ENCODE measurements at regions not wholly inside any gene's neighbourhood (a gene's known extent, or its start where the extent isn't known, plus 50 kb on each side); places are given as distances from the start of the nearest gene placed in this dataset.

GRCh38 chr22:48049116-48049515 is 1286.7 kb downstream of the TBC1D22A start:
- no peaks in the 10 kb centered on the region for H3K79me1 ChIP-seq (ENCODE audit: low read depth in 1 of 2, low read length in 2 of 2)
- no peak overlapping the region for H2BK5ac ChIP-seq (ENCODE audit: low read depth, low read length, poor library complexity, severe bottlenecking)
- no peak overlapping the region for H3K4me2 ChIP-seq (ENCODE audit: low read depth, low read length)
- no peaks in the 10 kb centered on the region for H3K9me1 ChIP-seq (ENCODE audit: insufficient read depth, low read length)
- H3K18ac ChIP-seq (ENCODE audit: low read depth, low read length): no peak overlapping the region
- no peak overlapping the region for H4K8ac ChIP-seq (ENCODE audit: low read depth in 2 of 2, low read length in 2 of 2)
- no peak overlapping the region for H4K91ac ChIP-seq (ENCODE audit: insufficient read depth, low read depth, low read length)
- no peaks in the 10 kb centered on the region for H4K20me1 ChIP-seq (ENCODE audit: insufficient read depth, low read length)
- H3K27ac ChIP-seq (ENCODE audit: insufficient read depth, low read length): no peak overlapping the region
- in situ Hi-C loops (cut with MboI; ENCODE audit: low sequenced_read_pairs) (no loop called here), intact Hi-C loops (cut with micrococcal nuclease) (no loop called here), dilution Hi-C loops (cut with HindIII; ENCODE audit: low sequenced_read_pairs, unreplicated experiment) (no loop called here)
- WGBS, 2 experiments (ENCODE audit: extremely low coverage in 2 of 2, insufficient read length in 1 of 2): 80% methylated on average over 1 of the region's 10 CpGs; no CpG with 5 or more reads in 1 of the 2 experiments
- H3K4me1 ChIP-seq (ENCODE audit: control insufficient read depth, insufficient read depth, low read length): no peaks in the 10 kb centered on the region
- no peak overlapping the region for H3K4me3 ChIP-seq (ENCODE audit: insufficient read depth, low read depth, low read length)
- CTCF ChIA-PET: no interaction called here
- no peak for TF ChIP-seq MXI1 (IDR thresholded peaks at IDR 0.05; ENCODE audit: borderline replicate concordance, low read depth, low read length)
- no peak overlapping the region for H3K23ac ChIP-seq (ENCODE audit: low read depth, low read length)
- DNase-seq (no peak), ATAC-seq (ENCODE audit: low read depth) (no peak)
- H2BK15ac ChIP-seq (ENCODE audit: low read depth, low read length): no peak overlapping the region
- H3K9me3 ChIP-seq (ENCODE audit: control insufficient read depth, insufficient read depth, low read length): peaks cover 58% of the 10 kb centered on the region
- POLR2A ChIA-PET (ENCODE audit: unreplicated experiment): no interaction called here
- no peak overlapping the region for H3K9ac ChIP-seq (ENCODE audit: low read depth, low read length)
- no peak overlapping the region for H4K5ac ChIP-seq (ENCODE audit: low read depth, low read length)
- H3K4ac ChIP-seq (ENCODE audit: low read depth, low read length): no peak overlapping the region
- no peak overlapping the region for H2AFZ ChIP-seq (replicated peaks; ENCODE audit: low read length, poor library complexity)
- H3K27me3 ChIP-seq (ENCODE audit: control insufficient read depth, insufficient read depth, low read length): no peaks in the 10 kb centered on the region
- H2BK20ac ChIP-seq (ENCODE audit: low read depth, low read length): no peak overlapping the region
- no peak overlapping the region for H3K14ac ChIP-seq (replicated peaks; ENCODE audit: low read depth, low read length)
- BruUV-seq (replicated peaks): no TSS peak
- H3K36me3 ChIP-seq (ENCODE audit: control insufficient read depth, insufficient read depth, low read length): no peaks in the 10 kb centered on the region
- no peak overlapping the region for H2BK120ac ChIP-seq (ENCODE audit: low read depth, low read length)
- no peak overlapping the region for H2AK5ac ChIP-seq (ENCODE audit: low read depth, low read length)
- no peak overlapping the region for H2AK9ac ChIP-seq (replicated peaks; ENCODE audit: low read depth, low read length, poor library complexity)
- no peak overlapping the region for H3K56ac ChIP-seq (ENCODE audit: extremely low read depth, insufficient read depth, low read length)

All from IMR-90 (cell line).